ENCODE measurements at regions not wholly inside any gene's neighbourhood (a gene's known extent, or its start where the extent isn't known, plus 50 kb on each side); places are given as distances from the start of the nearest gene placed in this dataset.

DNA sequence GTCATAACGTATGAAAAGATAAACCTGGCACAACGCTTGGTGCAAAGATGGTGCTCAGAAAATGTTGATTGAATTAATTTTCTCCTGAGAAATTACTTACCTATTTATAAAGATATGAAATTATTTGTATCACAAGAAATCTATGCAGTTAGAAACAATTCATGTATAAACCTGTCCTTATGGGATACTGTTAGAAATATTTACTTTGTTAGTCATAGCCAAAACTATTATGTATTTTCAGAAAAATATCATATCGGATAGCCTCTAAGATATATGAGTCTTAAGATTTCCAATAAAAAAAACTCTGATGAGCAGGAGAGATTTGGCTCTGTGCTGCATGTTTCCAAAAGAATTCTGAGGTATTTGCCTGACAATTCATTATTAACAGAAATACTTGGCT lies 880.7 kb downstream of the LRRTM4 start:
- in situ Hi-C loops (cut with HindIII; ENCODE audit: low sequenced_read_pairs) = no loop called here
- no peak overlapping the region for H3K4me3 ChIP-seq (ENCODE audit: low read depth, low read length)
- TF ChIP-seq, protein P1, sequence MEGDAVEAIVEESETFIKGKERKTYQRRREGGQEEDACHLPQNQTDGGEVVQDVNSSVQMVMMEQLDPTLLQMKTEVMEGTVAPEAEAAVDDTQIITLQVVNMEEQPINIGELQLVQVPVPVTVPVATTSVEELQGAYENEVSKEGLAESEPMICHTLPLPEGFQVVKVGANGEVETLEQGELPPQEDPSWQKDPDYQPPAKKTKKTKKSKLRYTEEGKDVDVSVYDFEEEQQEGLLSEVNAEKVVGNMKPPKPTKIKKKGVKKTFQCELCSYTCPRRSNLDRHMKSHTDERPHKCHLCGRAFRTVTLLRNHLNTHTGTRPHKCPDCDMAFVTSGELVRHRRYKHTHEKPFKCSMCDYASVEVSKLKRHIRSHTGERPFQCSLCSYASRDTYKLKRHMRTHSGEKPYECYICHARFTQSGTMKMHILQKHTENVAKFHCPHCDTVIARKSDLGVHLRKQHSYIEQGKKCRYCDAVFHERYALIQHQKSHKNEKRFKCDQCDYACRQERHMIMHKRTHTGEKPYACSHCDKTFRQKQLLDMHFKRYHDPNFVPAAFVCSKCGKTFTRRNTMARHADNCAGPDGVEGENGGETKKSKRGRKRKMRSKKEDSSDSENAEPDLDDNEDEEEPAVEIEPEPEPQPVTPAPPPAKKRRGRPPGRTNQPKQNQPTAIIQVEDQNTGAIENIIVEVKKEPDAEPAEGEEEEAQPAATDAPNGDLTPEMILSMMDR (IDR thresholded peaks at IDR 0.05; ENCODE audit: low read depth, low read length, missing control alignments) = no peak
- DNase-seq (ENCODE audit: low read depth) = no peak

- TF ChIP-seq, protein P1 (IDR thresholded peaks at IDR 0.05; ENCODE audit: low read depth, low read length, missing control alignments) = no peak
- DNase-seq (ENCODE audit: low read depth) = no peak
- in situ Hi-C loops (cut with HindIII; ENCODE audit: low sequenced_read_pairs) = no loop called here
- no peak overlapping the region for H3K4me3 ChIP-seq (ENCODE audit: low read depth, low read length)
Observed at GRCh38 chr2:76640905-76641304, 881.3 kb downstream of the LRRTM4 start.

- in situ Hi-C loops (cut with HindIII; ENCODE audit: low sequenced_read_pairs) = no loop called here
- no peak for DNase-seq (ENCODE audit: low read depth)
- TF ChIP-seq, protein P1 (IDR thresholded peaks at IDR 0.05; ENCODE audit: low read depth, low read length, missing control alignments) = no peak
- H3K4me3 ChIP-seq (ENCODE audit: low read depth, low read length) = no peak overlapping the region
Observed at GRCh38 chr2:76639171-76639680, 883.0 kb downstream of the LRRTM4 start.

- TF ChIP-seq, protein P1 (IDR thresholded peaks at IDR 0.05; ENCODE audit: low read depth, low read length, missing control alignments) = no peak
- in situ Hi-C loops (cut with HindIII; ENCODE audit: low sequenced_read_pairs) = no loop called here
- H3K4me3 ChIP-seq (ENCODE audit: low read depth, low read length) = no peak overlapping the region
- no peak for DNase-seq (ENCODE audit: low read depth)
Observed at GRCh38 chr2:76633276-76633921, 888.8 kb downstream of the LRRTM4 start.

DNA sequence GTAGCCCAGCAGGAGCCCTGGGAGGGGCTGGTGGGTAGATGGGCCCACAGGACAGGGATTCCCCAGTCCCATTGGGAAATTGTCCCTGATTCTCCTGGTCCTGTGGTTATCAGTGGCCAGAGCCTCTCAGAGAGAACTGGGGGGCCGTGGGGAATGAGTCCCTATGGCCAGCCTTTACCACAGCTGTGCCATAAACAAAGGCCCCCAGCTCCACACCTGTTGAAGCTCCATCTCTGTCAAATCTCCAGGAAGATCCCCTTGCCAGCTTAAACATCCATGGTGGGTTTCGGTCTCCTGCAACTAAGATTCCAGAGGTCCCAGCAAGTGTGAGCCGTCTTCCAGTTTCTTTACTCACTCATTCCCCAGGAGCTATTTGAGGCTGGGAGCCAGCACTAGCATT lies 897.1 kb downstream of the LRRTM4 start:
- H3K4me3 ChIP-seq (ENCODE audit: low read depth, low read length) = no peak overlapping the region
- TF ChIP-seq, protein P1 (IDR thresholded peaks at IDR 0.05; ENCODE audit: low read depth, low read length, missing control alignments) = no peak
- in situ Hi-C loops (cut with HindIII; ENCODE audit: low sequenced_read_pairs) = no loop called here
- no peak for DNase-seq (ENCODE audit: low read depth)

DNA sequence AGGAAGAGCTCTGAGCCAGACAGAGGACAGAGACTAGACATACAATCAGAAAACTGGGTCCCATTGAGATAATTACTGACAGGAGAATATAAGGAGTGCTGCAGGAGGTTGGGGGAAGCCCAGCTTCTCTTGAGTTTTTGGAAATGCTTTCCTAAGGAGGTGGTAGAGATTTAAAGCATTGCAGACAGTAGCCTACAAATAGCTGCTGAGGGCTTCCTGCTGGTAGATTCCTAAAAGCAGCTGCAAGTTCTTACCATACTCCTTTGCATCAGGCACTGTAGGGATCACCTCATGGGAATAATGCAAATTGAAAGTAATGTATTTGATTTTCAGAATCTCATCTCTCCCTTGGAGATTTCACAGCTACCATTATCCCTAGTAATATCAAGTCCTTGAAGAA lies 902.6 kb upstream of the GCFC2 start:
- DNase-seq (ENCODE audit: low read depth) = no peak
- in situ Hi-C loops (cut with HindIII; ENCODE audit: low sequenced_read_pairs) = no loop called here
- TF ChIP-seq, protein P1 (IDR thresholded peaks at IDR 0.05; ENCODE audit: low read depth, low read length, missing control alignments) = no peak
- no peak overlapping the region for H3K4me3 ChIP-seq (ENCODE audit: low read depth, low read length)

Data from astrocyte of the cerebellum (primary cell).